ENCODE measurements at regions not wholly inside any gene's neighbourhood (a gene's known extent, or its start where the extent isn't known, plus 50 kb on each side); places are given as distances from the start of the nearest gene placed in this dataset.

- H3K36me3 Mint-ChIP-seq, result no peaks in the 10 kb centered on the region
- no peak for ATAC-seq
- no peak overlapping the region for H3K27ac Mint-ChIP-seq
- peaks cover 13 to 15% of the 10 kb centered on the region in 2 donors for H3K27me3 Mint-ChIP-seq
- no peaks in the 10 kb centered on the region for H3K9me3 Mint-ChIP-seq
- H3K4me3 Mint-ChIP-seq, result no peak overlapping the region
- DNase-seq (ENCODE audit: low spot score), result no peak
- no peaks in the 10 kb centered on the region for H3K4me1 Mint-ChIP-seq (ENCODE audit: low read depth in 2 of 2)
Measured at GRCh38 chr3:40593351-40593750, 68.6 kb downstream of the ZNF621 start.

GRCh38 chr3:40597441-40597840 lies 72.7 kb downstream of the ZNF621 start:
- H3K27me3 Mint-ChIP-seq, result peaks cover 15 to 36% of the 10 kb centered on the region in 2 donors
- ATAC-seq, result peak in 1 of 2 donors; percentile 28

GRCh38 chr3:40598338-40598737 lies 73.6 kb downstream of the ZNF621 start:
- H3K36me3 Mint-ChIP-seq, result no peaks in the 10 kb centered on the region
- DNase-seq (ENCODE audit: low spot score) (no peak), ATAC-seq (no peak)
- H3K27me3 Mint-ChIP-seq, result peaks cover 18 to 37% of the 10 kb centered on the region in 2 donors
- no peak overlapping the region for H3K4me3 Mint-ChIP-seq
- no peak overlapping the region for H3K27ac Mint-ChIP-seq
- H3K4me1 Mint-ChIP-seq (ENCODE audit: low read depth in 2 of 2), result no peaks in the 10 kb centered on the region
- H3K9me3 Mint-ChIP-seq, result no peaks in the 10 kb centered on the region

More at GRCh38 chr3:40597441-40597840, 72.7 kb downstream of the ZNF621 start:
- no peaks in the 10 kb centered on the region for H3K9me3 Mint-ChIP-seq
- H3K36me3 Mint-ChIP-seq, result no peaks in the 10 kb centered on the region
- H3K27ac Mint-ChIP-seq, result no peak overlapping the region
- no peaks in the 10 kb centered on the region for H3K4me1 Mint-ChIP-seq (ENCODE audit: low read depth in 2 of 2)
- no peak overlapping the region for H3K4me3 Mint-ChIP-seq
- DNase-seq (ENCODE audit: low spot score), result no peak

GRCh38 chr3:40598962-40599361 lies 74.2 kb downstream of the ZNF621 start:
- DNase-seq (ENCODE audit: low spot score) (no peak), ATAC-seq (no peak)
- Mint-ChIP-seq H3K36me3 (no peaks in the 10 kb centered on the region), H3K4me3 (no peak overlapping the region), H3K4me1 (ENCODE audit: low read depth in 2 of 2) (no peaks in the 10 kb centered on the region), H3K27ac (no peak overlapping the region), H3K9me3 (no peaks in the 10 kb centered on the region), H3K27me3 (peaks cover 23 to 43% of the 10 kb centered on the region in 2 donors)

GRCh38 chr3:40602778-40603385 lies 78.1 kb downstream of the ZNF621 start:
- Mint-ChIP-seq H3K36me3 (no peaks in the 10 kb centered on the region), H3K4me3 (no peak overlapping the region), H3K27me3 (peaks cover 31 to 60% of the 10 kb centered on the region in 2 donors), H3K27ac (no peak overlapping the region), H3K4me1 (ENCODE audit: low read depth in 2 of 2) (no peaks in the 10 kb centered on the region), H3K9me3 (no peaks in the 10 kb centered on the region)
- ATAC-seq (no peak), DNase-seq (ENCODE audit: low spot score) (no peak)

- Mint-ChIP-seq H3K4me3 (no peak overlapping the region), H3K4me1 (ENCODE audit: low read depth in 2 of 2) (no peaks in the 10 kb centered on the region), H3K27ac (no peak overlapping the region), H3K9me3 (no peaks in the 10 kb centered on the region), H3K27me3 (peaks cover 34 to 42% of the 10 kb centered on the region in 2 donors), H3K36me3 (no peaks in the 10 kb centered on the region)
- DNase-seq (ENCODE audit: low spot score), result no peak
- no peak for ATAC-seq
Measured at GRCh38 chr3:40605960-40606359, 81.2 kb downstream of the ZNF621 start.

- no peaks in the 10 kb centered on the region for H3K9me3 Mint-ChIP-seq
- no peak overlapping the region for H3K4me3 Mint-ChIP-seq
- H3K36me3 Mint-ChIP-seq, result no peaks in the 10 kb centered on the region
- DNase-seq (ENCODE audit: low spot score) (no peak), ATAC-seq (peak in 1 of 2 donors; percentile 28)
- H3K27ac Mint-ChIP-seq, result no peak overlapping the region
- H3K4me1 Mint-ChIP-seq (ENCODE audit: low read depth in 2 of 2), result no peaks in the 10 kb centered on the region
- peaks cover 32 to 44% of the 10 kb centered on the region in 2 donors for H3K27me3 Mint-ChIP-seq
Measured at GRCh38 chr3:40608091-40608490, 83.3 kb downstream of the ZNF621 start.

- H3K27me3 Mint-ChIP-seq, result peaks cover 38 to 41% of the 10 kb centered on the region in 2 donors
- ATAC-seq (no peak), DNase-seq (ENCODE audit: low spot score) (no peak)
- peaks cover 0 to 4% of the 10 kb centered on the region in 2 donors for H3K4me1 Mint-ChIP-seq (ENCODE audit: low read depth in 2 of 2)
- no peaks in the 10 kb centered on the region for H3K36me3 Mint-ChIP-seq
- no peak overlapping the region for H3K4me3 Mint-ChIP-seq
- no peak overlapping the region for H3K27ac Mint-ChIP-seq
- H3K9me3 Mint-ChIP-seq, result no peaks in the 10 kb centered on the region
Measured at GRCh38 chr3:40613306-40613705, 88.5 kb downstream of the ZNF621 start.

GRCh38 chr3:40615110-40615915 lies 90.6 kb downstream of the ZNF621 start:
- no peaks in the 10 kb centered on the region for H3K9me3 Mint-ChIP-seq
- no peaks in the 10 kb centered on the region for H3K36me3 Mint-ChIP-seq
- no peak overlapping the region for H3K4me3 Mint-ChIP-seq
- ATAC-seq (peak; percentile 11 to 24), DNase-seq (ENCODE audit: low spot score) (no peak)
- H3K27me3 Mint-ChIP-seq, result peaks cover 34 to 38% of the 10 kb centered on the region in 2 donors
- peaks cover 0 to 4% of the 10 kb centered on the region in 2 donors for H3K4me1 Mint-ChIP-seq (ENCODE audit: low read depth in 2 of 2)
- H3K27ac Mint-ChIP-seq, result no peak overlapping the region

GRCh38 chr3:40615918-40616819 lies 91.4 kb downstream of the ZNF621 start:
- H3K9me3 Mint-ChIP-seq, result no peaks in the 10 kb centered on the region
- H3K36me3 Mint-ChIP-seq, result no peaks in the 10 kb centered on the region
- H3K27me3 Mint-ChIP-seq, result peaks cover 37 to 42% of the 10 kb centered on the region in 2 donors
- ATAC-seq (no peak), DNase-seq (ENCODE audit: low spot score) (no peak)
- H3K4me1 Mint-ChIP-seq (ENCODE audit: low read depth in 2 of 2), result peaks cover 0 to 4% of the 10 kb centered on the region in 2 donors
- H3K27ac Mint-ChIP-seq, result no peak overlapping the region
- H3K4me3 Mint-ChIP-seq, result no peak overlapping the region

- H3K9me3 Mint-ChIP-seq, result no peaks in the 10 kb centered on the region
- DNase-seq (ENCODE audit: low spot score) (no peak), ATAC-seq (no peak)
- no peak overlapping the region for H3K27ac Mint-ChIP-seq
- H3K4me1 Mint-ChIP-seq (ENCODE audit: low read depth in 2 of 2), result peaks cover 0 to 4% of the 10 kb centered on the region in 2 donors
- H3K27me3 Mint-ChIP-seq, result peaks cover 30 to 32% of the 10 kb centered on the region in 2 donors
- H3K36me3 Mint-ChIP-seq, result no peaks in the 10 kb centered on the region
- no peak overlapping the region for H3K4me3 Mint-ChIP-seq
Measured at GRCh38 chr3:40617084-40617483, 92.3 kb downstream of the ZNF621 start.

- Mint-ChIP-seq H3K27me3 (peaks cover 30 to 31% of the 10 kb centered on the region in 2 donors), H3K4me1 (ENCODE audit: low read depth in 2 of 2) (peaks cover 0 to 4% of the 10 kb centered on the region in 2 donors), H3K36me3 (no peaks in the 10 kb centered on the region), H3K9me3 (no peaks in the 10 kb centered on the region), H3K4me3 (no peak overlapping the region), H3K27ac (no peak overlapping the region)
- ATAC-seq (no peak), DNase-seq (ENCODE audit: low spot score) (no peak)
Measured at GRCh38 chr3:40618158-40618557, 93.4 kb downstream of the ZNF621 start.

GRCh38 chr3:40620151-40620550 lies 95.4 kb downstream of the ZNF621 start:
- H3K27me3 Mint-ChIP-seq, result peaks cover 22 to 23% of the 10 kb centered on the region in 2 donors
- no peak overlapping the region for H3K4me3 Mint-ChIP-seq
- no peak for DNase-seq (ENCODE audit: low spot score)
- peaks cover 0 to 4% of the 10 kb centered on the region in 2 donors for H3K4me1 Mint-ChIP-seq (ENCODE audit: low read depth in 2 of 2)
- H3K27ac Mint-ChIP-seq, result no peak overlapping the region
- ATAC-seq, result no peak
- no peaks in the 10 kb centered on the region for H3K36me3 Mint-ChIP-seq
- no peaks in the 10 kb centered on the region for H3K9me3 Mint-ChIP-seq

Data from natural killer cell treated with Interleukin-12 subunit alpha and Interleukin-12 subunit beta and Interleukin-15 and Interleukin-18, amount 100 ng/mL, for 72 hours (primary cell).